Smooth muscle cell (in vitro differentiated cells): ENCODE measurements at regions not wholly inside any gene's neighbourhood (a gene's known extent, or its start where the extent isn't known, plus 50 kb on each side); places are given as distances from the start of the nearest gene placed in this dataset.

Source experiments
- DNase-seq: peaks from one replicate; lab custom pipeline; 2025; ENCODE audit not compliant: unreplicated experiment; lab: John Stamatoyannopoulos, UW
- H2AFZ ChIP-seq: fragments of 200-600 bp; sonication (generic); 2 replicates; pipeline ENCODE4 v1.6.0; 2016; ENCODE audit warnings: antibody characterized with exemption, low read depth, mild to moderate bottlenecking
- H3F3A ChIP-seq: fragments of 200-600 bp; sonication (generic); 2 replicates; pipeline ENCODE4 v1.6.0; 2017; ENCODE audit warnings: antibody characterized with exemption, low read depth
- H3K27ac ChIP-seq: fragments of 200-600 bp; sonication (generic); 2 replicates; pipeline ENCODE4 v1.5.1; 2016; ENCODE audit warnings: low read depth, mild to moderate bottlenecking
- H3K27me3 ChIP-seq: fragments of 200-600 bp; sonication (generic); 2 replicates; pipeline ENCODE4 v1.6.1; 2016; ENCODE audit warnings: low read depth, mild to moderate bottlenecking
- H3K36me3 ChIP-seq: fragments of 200-600 bp; sonication (generic); 2 replicates; pipeline ENCODE4 v1.5.1; 2016; ENCODE audit warnings: low read depth
- H3K4me1 ChIP-seq: fragments of 200-600 bp; sonication (generic); 2 replicates; pipeline ENCODE4 v1.5.1; 2016; ENCODE audit warnings: low read depth
- H3K4me2 ChIP-seq: fragments of 200-600 bp; sonication (generic); 2 replicates; pipeline ENCODE4 v1.6.0; 2016; ENCODE audit warnings: mild to moderate bottlenecking
- H3K4me3 ChIP-seq: fragments of 200-600 bp; sonication (generic); 2 replicates; pipeline ENCODE4 v1.5.1; 2016; ENCODE audit warnings: mild to moderate bottlenecking
- H3K79me2 ChIP-seq: fragments of 200-600 bp; sonication (generic); 2 replicates; pipeline ENCODE4 v1.6.0; 2016; ENCODE audit warnings: low read depth, mild to moderate bottlenecking
- H3K9ac ChIP-seq: fragments of 200-600 bp; sonication (generic); 2 replicates; pipeline ENCODE4 v1.6.0; 2016; ENCODE audit warnings: low read depth
- H3K9me3 ChIP-seq: fragments of 200-600 bp; sonication (generic); replicated peaks from 2 replicates; pipeline ENCODE4 v1.5.1; 2016; ENCODE audit warnings: low read depth
- H4K20me1 ChIP-seq: fragments of 200-600 bp; sonication (generic); 2 replicates; pipeline ENCODE4 v1.6.0; 2016; ENCODE audit warnings: low read depth
- CTCF ChIP-seq: fragments of 200-600 bp; sonication (generic); IDR thresholded peaks from 2 replicates; pipeline ENCODE4 v1.5.1; 2017; ENCODE audit warnings: borderline replicate concordance, mild to moderate bottlenecking, antibody characterized with exemption; ENCODE audit not compliant: insufficient read depth, poor library complexity, severe bottlenecking
- WGBS: methylation state at CpG from one replicate; pipeline ENCODE4 v1.1.7; 2016; ENCODE audit warnings: low lambda C conversion rate; 5-methylcytosine and 5-hydroxymethylcytosine counted together

GRCh38 chr19:46945694-46946489 is 73.7 kb upstream of the NPAS1 start:
- peaks cover 10% of the 10 kb centered on the region for H3K4me1 ChIP-seq

DNA sequence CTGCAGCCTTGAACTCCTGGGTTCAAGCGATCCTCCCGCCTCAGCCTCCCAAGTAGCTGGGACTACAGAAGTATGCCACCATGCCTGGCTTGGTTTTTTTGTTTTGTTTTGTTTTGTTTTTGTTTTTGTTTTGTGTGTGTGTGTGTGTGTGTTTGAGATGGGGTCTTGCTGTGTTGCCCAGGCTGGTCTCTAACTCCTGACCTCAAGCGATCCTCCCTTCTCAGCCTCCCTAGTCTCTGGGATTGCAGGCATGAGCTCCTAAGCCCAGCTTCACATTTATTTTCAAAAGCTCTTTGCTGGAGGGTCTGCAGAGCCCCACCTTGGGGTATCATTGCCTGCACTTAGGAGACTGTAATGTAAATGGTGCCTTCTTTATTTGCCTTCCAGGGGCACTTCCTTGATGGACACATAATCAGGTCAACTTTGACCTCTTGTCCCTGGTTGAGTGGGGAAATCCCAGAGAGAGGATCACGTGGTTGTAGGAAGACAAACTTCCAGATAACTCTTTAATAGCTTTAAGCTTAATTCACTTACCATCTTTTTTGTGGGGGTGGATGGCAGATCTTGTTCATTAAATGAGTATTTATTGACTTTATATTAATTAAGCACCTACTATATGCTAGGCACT is 72.9 kb upstream of the NPAS1 start:
- H3K4me2 ChIP-seq = no peak overlapping the region
- H3K4me1 ChIP-seq = peaks cover 10% of the 10 kb centered on the region
- no peaks in the 10 kb centered on the region for H3K27me3 ChIP-seq
- peaks cover 3% of the 10 kb centered on the region for H3F3A ChIP-seq
- peaks cover 20% of the 10 kb centered on the region for H3K79me2 ChIP-seq
- H3K9me3 ChIP-seq = no peaks in the 10 kb centered on the region
- no peak overlapping the region for H3K4me3 ChIP-seq
- H2AFZ ChIP-seq = no peak overlapping the region
- TF ChIP-seq CTCF = no peak
- no peaks in the 10 kb centered on the region for H3K36me3 ChIP-seq
- 93% methylated on average over 4 of the region's 4 CpGs for WGBS
- DNase-seq = no peak
- no peak overlapping the region for H3K27ac ChIP-seq
- H4K20me1 ChIP-seq = peaks cover 55% of the 10 kb centered on the region
- no peak overlapping the region for H3K9ac ChIP-seq

More at GRCh38 chr19:46945694-46946489, 73.7 kb upstream of the NPAS1 start:
- Histone ChIP-seq H3K4me2 (no peak overlapping the region), H3K79me2 (peaks cover 20% of the 10 kb centered on the region), H4K20me1 (peaks cover 55% of the 10 kb centered on the region), H3F3A (peaks cover 3% of the 10 kb centered on the region), H2AFZ (no peak overlapping the region), H3K9me3 (no peaks in the 10 kb centered on the region), H3K36me3 (no peaks in the 10 kb centered on the region), H3K27ac (no peak overlapping the region), H3K9ac (no peak overlapping the region), H3K4me3 (no peak overlapping the region), H3K27me3 (no peaks in the 10 kb centered on the region)
- WGBS = 92% methylated on average over 8 of the region's 8 CpGs
- DNase-seq = no peak
- TF ChIP-seq CTCF = no peak

GRCh38 chr19:46947866-46948265 is 71.8 kb upstream of the NPAS1 start:
- TF ChIP-seq CTCF = no peak
- no peak overlapping the region for H3K9ac ChIP-seq
- peaks cover 3% of the 10 kb centered on the region for H3F3A ChIP-seq
- H4K20me1 ChIP-seq = peaks cover 55% of the 10 kb centered on the region
- 88% methylated on average over 4 of the region's 4 CpGs for WGBS
- H2AFZ ChIP-seq = no peak overlapping the region
- no peaks in the 10 kb centered on the region for H3K9me3 ChIP-seq
- no peaks in the 10 kb centered on the region for H3K36me3 ChIP-seq
- DNase-seq = no peak
- no peaks in the 10 kb centered on the region for H3K27me3 ChIP-seq
- no peak overlapping the region for H3K27ac ChIP-seq
- no peak overlapping the region for H3K4me2 ChIP-seq
- peaks cover 10% of the 10 kb centered on the region for H3K4me1 ChIP-seq
- H3K4me3 ChIP-seq = no peak overlapping the region
- peaks cover 26% of the 10 kb centered on the region for H3K79me2 ChIP-seq
